SIG-M5 treated with dmso at 0.1 percent for 504 hours (cell line): ENCODE measurements at regions not wholly inside any gene's neighbourhood (a gene's known extent, or its start where the extent isn't known, plus 50 kb on each side); places are given as distances from the start of the nearest gene placed in this dataset.

Experiments
- DNase-seq: peaks from one replicate; lab custom pipeline; 2025; ENCODE audit not compliant: unreplicated experiment; lab: John Stamatoyannopoulos, UW

DNA sequence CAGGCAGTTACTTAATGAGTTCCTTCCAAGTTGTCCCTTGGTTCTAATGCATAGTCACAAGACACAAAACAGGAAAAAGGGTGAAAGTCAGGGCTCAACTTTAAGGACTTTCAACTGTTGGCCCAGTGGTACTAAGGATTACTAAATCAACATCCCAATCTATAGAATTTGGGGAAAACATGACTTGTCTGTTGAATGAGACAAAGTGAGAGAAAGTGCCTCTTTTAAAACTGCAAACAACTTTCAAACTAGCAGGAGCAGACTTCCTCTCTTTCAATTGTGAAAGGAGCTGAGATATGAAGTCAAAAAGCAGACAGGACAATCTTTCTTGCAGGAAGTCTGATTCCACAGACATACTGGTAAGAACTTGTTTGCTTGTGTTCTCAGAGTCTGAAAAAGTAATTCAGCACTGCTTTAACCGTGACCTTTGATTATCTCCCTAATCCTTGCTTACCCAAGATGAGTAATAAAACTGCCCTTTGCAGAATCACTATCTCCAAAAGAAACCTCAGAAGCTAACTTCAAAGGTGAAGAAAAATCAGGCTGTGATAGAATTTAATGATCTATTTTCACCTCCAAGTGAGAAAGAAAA is 960.7 kb upstream of the RAG2 start:
- DNase-seq: no peak

DNA sequence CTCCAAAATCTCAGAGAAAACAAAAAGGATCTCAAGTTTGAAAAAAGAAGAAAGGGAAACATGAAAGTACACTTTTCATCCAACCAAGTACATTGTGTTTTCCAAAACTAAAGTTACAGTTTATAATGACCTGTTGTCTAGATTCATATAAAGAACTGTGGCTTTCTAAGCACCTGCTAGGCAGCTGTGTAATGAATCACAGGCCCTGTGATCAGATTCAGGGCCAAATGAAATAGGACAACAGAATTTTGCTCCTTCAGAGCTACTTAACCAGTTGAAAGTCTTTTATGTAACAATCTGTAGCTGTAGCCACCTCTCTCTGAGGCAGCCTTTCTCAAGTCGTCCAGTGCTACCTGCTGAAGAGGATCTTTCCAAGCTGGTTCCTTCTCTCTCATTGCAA is 960.0 kb upstream of the RAG2 start:
- no peak for DNase-seq

DNA sequence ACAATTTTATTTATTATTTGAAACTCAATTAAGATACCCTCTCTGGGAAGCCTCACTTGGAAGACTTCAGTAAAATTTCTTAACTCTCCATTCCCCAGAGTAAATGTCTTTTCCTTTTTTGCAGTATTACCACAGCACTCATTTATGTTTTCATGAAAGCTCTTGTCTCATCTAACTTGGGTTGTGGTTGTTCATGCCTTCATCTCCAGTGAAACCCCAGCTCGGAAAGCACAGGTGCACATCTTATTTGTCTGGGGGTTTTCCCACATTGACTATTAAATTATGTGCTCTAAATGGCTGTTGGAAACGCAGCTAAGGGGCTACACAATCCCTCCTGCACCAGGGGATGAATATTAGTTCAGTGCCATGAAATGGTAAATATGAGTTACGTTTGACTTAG is 954.2 kb upstream of the RAG2 start:
- DNase-seq: no peak

DNA sequence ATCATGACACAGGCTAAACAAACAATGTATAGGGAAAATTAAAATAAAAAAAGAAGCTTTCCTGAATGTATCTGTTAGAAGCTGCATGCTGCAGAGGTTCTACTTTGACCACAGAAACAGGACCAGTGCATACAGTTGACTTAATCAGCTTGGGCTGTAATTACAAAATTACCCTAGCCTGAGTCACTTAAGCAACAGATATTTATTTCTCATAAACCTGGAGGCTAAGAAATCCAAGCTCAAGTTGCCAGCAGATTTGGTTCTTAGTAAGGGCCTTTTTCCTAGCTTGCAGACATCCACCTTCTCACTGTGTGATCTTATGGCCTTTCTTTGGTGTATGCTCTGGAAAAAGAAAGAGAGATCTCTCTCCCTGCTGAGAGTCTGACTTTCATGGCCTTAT is 946.5 kb upstream of the RAG2 start:
- no peak for DNase-seq

DNA sequence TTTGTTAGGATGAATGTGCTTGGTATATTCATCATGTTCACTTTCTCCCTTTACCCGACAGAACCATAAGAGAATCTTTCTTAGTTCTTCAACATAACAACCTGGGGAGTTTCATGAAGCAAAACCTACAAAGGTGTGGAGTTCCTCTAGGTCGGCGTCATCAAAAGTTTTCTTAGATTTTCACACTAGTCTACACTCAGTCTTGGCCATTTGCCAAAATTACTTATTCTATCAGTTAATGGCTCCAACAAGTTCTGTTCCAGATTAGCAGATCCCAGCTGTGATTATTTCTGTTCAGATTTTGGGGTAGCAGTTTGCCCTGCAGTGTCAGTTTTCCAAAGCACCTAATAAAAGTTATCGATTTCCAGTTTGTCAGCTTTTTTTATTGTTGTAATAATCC is 935.8 kb upstream of the RAG2 start:
- DNase-seq: no peak

DNA sequence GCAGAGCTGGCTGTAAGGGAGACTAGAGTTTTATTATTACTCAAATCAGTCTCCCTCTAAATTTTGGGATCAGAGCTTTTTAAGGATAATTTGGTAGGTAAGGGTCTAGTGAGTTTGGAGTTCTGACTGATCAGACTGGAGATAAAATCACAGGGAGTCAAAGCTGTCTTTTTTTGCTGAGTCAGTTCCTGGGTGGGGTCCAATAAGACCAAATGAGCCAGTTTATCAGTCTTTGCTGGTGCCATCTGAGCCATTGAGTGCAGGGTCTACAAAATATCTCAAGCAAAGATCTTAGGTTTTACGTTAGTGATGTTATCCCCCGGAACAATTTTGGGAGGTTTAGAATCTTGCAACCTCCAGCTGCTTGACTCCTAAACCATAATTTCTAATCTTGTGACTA is 935.1 kb upstream of the RAG2 start:
- no peak for DNase-seq

DNA sequence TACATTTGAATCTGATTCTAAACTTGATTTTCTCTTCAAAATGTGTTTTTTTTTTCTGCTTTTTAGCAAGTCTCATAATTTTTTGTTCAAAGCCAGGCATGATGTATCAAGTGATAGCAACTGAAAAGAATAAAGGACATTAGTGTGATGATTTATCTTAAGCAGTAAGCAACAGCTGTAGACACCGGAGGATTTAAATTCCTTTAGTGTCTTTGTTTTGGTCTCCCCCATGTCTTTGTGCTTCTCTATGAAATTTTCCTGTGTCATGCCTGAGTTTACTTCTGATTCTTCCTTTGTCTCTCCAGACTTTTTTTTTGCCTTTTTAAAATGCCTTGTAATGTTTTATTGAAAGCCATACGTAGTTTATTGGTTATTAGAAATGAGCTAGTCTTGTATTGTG is 934.2 kb upstream of the RAG2 start:
- no peak for DNase-seq

DNA sequence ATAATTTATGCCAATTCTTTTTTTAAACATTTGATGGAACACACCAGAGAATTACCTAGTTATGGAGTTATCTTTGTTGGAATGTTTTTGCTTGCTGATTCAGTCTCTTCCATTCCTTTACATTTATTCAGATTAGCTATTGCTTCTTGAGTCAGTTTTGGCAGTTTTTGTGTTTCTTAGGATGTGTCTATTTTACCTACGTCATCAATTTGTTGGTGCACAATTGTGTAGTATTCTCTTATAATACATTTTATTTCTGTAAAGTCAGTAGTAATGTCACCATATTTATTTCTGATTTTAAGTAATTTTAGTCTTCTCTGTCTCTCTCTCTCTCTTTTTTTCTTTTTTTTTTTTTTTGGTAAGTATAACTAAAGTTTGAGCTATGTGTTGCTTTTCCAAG is 929.5 kb upstream of the RAG2 start:
- no peak for DNase-seq

DNA sequence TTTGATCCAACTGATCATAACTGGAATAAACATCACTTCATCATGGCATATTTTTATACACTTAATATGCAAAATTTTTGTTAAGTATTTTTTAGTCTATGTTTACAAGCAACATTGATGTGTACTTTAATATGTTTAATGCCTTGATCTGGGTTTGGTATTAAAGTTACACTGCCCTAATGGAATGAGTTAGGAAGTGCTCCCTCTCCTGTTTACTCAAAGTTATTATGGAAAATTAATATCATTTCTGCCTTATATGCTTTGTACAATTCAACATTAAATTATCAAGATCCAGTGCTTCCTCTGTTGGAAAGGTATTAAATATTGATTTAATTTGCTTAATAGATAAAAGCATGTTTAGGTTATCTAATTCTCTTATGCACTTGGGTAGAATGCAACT is 927.3 kb upstream of the RAG2 start:
- no peak for DNase-seq

DNA sequence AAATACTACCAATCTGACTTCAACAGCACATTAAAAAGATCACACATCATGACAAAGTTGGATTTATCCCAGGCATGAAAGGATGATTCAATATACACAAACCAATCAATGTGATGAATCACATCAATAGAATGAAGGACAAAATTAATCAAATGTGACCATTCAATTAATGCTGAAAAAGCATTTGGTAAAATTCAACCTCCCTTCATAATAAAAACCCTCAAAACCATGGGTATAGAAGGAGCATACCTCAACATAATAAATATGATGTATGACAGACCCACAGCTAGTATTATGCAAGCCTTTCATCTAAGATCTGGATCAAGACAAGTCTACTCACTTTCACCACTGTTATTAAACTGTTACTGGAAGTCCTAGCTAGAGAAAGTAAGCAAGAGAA is 921.7 kb upstream of the RAG2 start:
- no peak for DNase-seq

DNA sequence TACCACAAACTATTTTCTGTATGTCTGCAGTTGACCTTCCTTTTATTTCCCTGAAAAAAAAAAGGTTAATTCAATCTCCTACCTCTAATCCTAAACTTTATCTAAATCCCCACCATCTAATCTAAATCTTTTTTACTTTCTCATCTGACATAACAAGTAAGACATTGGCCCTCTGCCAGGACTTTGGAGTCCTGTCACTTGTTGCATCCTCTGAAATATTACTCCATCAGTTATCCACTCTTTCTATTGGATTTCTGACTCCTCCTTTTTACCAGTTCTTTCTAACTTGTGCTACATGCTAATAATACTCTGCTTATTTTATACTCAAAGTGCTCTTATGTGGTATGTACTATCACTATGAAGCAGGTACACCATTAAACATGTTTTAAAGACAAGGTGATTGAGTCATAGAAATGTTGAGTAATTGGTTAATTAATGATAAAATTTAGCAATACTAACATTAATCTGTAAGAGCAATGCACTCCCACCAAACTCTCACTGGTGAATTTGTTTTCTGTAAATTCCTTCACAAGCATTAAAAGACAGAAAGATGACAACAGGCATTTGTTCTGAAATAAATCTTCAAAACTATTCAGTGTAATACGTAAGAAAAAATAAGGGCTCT is 914.2 kb upstream of the RAG2 start:
- DNase-seq: no peak

DNA sequence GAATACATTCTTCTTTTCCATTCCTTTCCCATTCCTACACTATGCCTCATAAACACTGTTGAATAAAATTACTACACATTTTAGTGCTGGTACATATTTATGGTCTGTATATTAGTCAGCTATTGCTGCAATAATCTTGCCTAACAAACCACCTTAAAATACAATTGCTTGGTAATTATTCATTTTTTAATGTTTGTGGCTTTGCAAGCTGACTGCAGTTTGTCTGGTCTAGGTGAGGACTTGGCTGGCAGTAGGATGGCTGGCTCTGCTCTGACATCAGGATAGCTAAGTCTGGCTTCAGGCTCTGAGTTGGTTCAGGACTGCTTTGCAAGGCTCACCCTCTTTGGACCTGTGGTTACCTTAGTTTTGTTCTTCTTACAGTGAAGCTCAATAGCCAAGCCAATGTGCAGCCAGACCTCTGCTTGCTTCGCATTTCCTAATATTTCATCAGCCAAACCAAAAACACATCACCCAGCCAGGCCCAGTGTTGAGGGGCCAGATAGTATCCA is 913.4 kb upstream of the RAG2 start:
- DNase-seq: no peak

DNA sequence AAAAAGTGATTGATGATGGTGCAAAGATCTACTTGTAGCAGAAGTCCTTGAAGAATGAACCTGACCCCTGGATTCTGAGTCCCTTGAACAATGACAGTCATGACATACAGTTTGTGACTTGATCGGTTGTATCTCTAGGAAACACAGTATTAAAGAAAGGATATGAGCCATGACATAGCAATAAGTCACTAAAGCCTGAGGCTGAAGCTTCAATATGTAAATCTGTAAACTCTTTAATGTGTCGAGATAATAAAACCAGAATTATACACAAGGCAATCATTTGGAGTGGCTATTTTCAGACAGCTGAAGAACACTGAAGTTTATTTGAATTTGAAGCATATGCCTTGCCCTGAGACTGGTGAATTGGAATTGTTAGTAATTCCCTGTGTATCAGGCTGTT is 911.5 kb upstream of the RAG2 start:
- no peak for DNase-seq

DNA sequence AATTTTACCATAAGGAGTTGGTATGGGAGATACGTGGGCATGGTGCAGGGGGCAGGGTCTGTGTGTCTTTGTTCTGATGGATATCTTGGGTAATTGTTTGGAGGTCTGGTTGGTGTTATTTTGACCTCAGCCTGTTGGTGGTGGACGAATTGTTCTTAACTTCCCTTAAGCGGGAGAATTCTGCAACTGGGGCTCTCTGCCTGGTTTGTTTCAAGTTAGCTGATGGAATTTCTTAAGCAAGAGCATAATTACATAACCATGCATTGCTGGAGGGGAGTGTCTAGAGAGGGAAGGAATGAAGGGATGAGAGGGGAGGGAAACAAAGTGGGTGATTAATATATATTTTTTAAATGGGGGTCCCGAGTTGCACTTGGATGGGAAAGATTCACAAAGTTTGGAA is 908.5 kb upstream of the RAG2 start:
- DNase-seq: no peak

DNA sequence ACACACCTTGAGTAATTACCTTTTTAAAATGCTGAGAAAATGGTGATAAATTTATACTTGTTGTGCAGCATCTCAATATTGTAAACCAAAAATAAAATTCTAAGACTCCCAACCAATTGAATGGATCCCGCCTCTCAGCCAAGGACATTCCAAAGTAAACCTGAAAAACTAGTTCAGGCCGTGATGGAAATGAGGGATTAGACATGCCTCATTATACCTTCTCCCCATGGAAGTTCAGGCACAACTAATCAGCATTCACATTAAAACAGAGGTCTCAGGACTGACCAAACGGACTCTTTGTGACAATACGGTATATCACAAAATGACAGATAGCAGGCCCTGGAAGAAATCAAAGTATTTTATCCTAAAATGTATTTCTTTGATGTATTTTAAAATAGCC is 907.4 kb upstream of the RAG2 start:
- no peak for DNase-seq

DNA sequence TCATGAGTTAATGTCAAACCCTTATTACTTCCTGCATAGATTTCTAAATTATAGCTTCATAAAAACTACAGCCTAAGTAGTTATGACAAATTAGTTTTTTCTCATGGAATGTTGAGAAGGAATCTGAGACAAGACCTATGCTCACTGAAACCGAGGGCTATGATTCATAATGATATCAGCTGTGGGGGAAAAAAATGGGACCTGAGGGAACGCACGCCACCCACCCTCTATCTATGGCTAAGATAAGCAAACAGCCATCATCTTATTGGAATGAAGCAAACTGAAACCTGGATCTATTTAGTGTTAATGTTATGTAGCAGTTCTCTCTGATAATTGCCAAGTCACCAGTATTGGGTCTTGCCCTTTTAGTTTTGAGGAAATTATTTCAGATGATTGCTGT is 906.9 kb upstream of the RAG2 start:
- DNase-seq: no peak

DNA sequence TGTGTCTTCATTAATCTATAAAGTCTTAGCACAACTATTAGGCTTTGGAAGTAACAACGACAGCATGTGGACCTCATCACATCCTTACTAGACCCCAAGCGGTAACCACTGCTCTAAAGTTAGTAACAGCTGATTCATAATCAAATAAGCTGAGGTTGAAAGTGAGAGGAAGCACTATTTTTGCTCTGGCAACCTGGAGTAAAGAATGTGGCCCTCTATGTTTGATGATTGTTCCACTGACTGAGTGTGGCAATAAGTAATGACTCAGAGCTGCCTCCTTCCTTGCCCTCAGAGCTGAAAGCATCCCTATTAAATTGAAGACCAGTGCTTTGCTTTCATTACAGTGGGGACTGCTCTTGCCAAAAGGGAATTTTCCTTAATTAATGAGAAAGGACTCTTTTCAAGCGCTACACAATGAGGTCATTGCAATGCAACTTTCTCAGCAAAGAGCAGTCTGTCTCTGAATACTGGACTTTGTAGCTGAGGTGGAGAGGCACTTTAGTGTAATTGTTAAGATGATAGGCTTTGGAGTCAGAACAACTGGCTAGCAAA is 906.1 kb upstream of the RAG2 start:
- no peak for DNase-seq

DNA sequence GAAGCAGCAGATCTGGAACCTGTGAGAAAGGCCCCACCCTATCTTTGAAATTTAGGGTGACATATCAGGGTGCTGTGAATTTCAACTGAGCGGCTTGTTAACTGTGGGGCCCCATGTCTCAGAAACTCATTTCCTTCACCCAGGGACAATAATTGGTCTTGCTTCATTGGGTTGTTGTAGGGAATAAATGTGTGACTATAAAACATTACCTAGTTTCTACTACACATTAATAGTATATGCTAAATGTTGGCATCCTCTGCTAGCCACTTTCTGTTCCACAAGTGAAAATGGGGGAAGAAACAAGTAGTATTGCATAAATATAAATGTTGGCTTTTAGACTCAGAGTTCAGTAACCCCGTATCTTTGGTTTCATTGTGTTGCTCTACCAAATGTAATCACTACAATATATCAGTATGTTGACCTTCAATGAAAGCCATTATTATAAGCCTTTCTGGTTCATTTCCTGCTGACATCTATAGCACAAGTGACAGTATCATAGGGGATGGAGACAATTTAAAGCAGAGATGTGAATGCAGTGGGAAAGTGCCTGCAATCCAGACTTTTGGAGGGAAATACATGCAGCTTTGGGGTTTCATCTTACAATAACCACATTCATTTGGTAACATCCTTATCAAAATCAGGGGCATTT is 905.5 kb upstream of the RAG2 start:
- no peak for DNase-seq

DNA sequence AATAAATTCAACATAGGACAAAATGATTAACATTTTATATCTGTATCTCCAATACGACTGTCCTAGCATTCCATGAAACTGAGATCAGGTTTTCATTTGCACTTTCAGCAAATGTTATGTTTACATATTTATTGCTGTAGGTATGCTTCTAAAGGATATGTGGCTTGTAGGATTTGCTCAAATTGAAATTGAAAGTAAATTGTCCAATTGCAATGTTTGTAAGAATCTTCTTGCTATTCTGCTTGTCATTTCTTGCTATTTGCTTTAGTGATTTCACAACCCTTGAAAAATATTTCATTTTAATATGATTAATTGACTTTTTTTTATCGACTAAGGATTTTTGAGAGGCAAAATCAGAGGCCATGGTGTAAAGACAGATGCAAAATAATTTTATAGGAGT is 904.2 kb upstream of the RAG2 start:
- no peak for DNase-seq

DNA sequence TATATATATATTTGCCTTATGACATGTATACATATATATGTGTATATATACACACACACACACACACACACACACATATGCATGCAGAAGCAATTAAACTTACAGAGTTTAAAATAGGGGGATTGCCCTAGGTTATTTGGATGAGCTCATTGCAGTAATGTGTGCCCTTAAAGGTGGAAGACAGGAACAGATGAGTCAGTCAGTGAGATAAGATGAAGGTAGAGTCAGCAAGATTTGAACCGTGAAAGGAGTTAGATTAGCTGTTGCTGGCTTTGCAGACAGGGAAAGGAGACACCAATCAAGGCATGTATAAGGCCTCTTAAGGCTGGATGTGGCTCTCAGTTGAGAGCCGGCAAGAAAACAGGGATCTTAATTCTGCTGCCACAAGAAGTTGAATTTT is 902.4 kb upstream of the RAG2 start:
- no peak for DNase-seq

DNA sequence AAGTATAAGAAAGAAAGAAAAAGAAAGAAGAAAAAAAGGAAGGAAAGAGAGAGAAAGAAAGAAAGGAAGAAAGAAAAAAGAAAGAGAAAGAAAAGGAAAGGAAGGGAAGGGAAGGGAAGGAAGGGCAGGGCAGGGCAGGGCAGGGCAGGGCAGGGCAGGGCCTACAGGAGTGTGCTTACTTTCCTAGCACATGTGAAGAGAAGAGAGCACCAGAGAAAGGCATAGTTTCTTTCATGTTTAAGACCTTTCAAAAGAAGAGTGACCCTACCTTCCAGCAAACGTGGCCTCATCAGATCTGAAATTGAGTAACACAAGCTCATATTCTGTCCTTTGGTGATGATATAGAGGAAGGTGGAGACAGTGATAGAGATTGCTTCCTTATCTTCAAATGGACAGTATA is 899.3 kb upstream of the RAG2 start:
- DNase-seq: no peak

DNA sequence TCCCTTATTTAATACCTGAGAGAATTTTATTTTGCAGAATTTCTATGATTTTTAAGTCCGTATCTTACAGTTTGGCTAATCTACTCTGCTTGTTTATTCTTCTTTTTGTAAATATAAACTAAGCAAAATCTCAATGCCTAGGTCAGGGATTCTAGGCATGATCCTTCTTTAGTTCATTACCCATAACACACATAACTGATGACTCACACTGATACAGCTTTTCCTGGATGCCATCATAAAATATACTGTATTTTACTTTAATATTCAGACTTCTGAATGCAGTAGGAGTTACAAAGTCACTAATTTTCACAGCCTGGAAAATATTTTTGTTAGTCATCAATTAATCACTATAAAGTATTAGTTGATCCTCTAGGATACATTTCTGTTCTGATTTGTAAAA is 898.2 kb upstream of the RAG2 start:
- no peak for DNase-seq

DNA sequence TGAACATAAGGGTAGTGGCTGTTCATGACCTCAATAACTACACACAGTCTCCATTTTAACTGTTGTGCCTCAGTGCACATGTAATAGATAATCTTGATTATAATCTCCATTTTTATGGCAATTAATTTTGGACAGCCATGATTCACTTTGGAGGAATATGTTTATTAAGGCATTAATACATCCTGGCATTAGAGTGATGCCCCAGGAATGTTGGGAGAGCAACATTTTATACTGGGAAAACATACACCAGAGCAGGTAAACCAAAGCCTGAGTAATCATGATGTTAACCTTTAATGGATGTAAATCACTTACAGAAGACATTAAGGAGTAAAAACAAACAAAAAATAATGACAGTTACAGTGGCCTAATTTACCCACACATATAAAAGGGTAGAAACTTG is 886.3 kb upstream of the RAG2 start:
- DNase-seq: no peak
